GM12892 (cell line): ENCODE measurements at regions not wholly inside any gene's neighbourhood (a gene's known extent, or its start where the extent isn't known, plus 50 kb on each side); places are given as distances from the start of the nearest gene placed in this dataset.
"Not testable (repeated sequence)": the region's sequence is repeated elsewhere in the genome, so short reads cannot be mapped to it uniquely, and the experiment has no call there.

ENCODE experiments used
- POLR2A ChIP-seq: IDR thresholded peaks from 2 replicates; pipeline ENCODE4 v1.6.1; 2011; ENCODE audit warnings: low read depth, low read length, control low read depth
- POLR2AphosphoS5 ChIP-seq: IDR thresholded peaks from 2 replicates; pipeline ENCODE4 v1.6.1; 2011; ENCODE audit warnings: low read depth, low read length, control low read depth

GRCh38 chr12:73716143-73716542, 821.5 kb upstream of the ATXN7L3B start:
- not testable (repeated sequence) for TF ChIP-seq POLR2A, POLR2AphosphoS5
